Central memory CD8-positive, alpha-beta T cell (primary cell): ENCODE measurements at regions not wholly inside any gene's neighbourhood (a gene's known extent, or its start where the extent isn't known, plus 50 kb on each side); places are given as distances from the start of the nearest gene placed in this dataset.
"Not testable (repeated sequence)": the region's sequence is repeated elsewhere in the genome, so short reads cannot be mapped to it uniquely, and the experiment has no call there.

Experiments used
- ATAC-seq: fragments of 150-1000 bp; cut with Tn5 transposase; replicated peaks from 2 replicates; pipeline ENCODE4 v1.10.0; 2022; ENCODE audit warnings: mild to moderate bottlenecking, moderate FRiP score, moderate number of reproducible peaks; ENCODE audit not compliant: poor library complexity, severe bottlenecking; ENCODE audit errors: extremely low read depth
- DNase-seq, 2 donors: peaks; one replicate each; pipeline ENCODE4 v3.0.0; 2021; ENCODE audit warnings: low spot score in 2 of 2
- H3K27ac Mint-ChIP-seq: one replicate; pipeline ENCODE4 v1.8.0; 2022; ENCODE audit warnings: low read depth, mild to moderate bottlenecking, moderate library complexity, mixed read lengths
- H3K27me3 Mint-ChIP-seq: one replicate; pipeline ENCODE4 v1.8.0; 2022; ENCODE audit warnings: mixed read lengths
- H3K36me3 Mint-ChIP-seq: one replicate; pipeline ENCODE4 v1.8.0; 2022; ENCODE audit warnings: mild to moderate bottlenecking, moderate library complexity, mixed read lengths; ENCODE audit not compliant: insufficient read depth
- H3K4me1 Mint-ChIP-seq: one replicate; pipeline ENCODE4 v1.8.0; 2022; ENCODE audit warnings: mixed read lengths
- H3K4me3 Mint-ChIP-seq: one replicate; pipeline ENCODE4 v1.8.0; 2022; ENCODE audit warnings: mild to moderate bottlenecking, moderate library complexity, mixed read lengths
- H3K9me3 Mint-ChIP-seq: one replicate; pipeline ENCODE4 v1.8.0; 2022; ENCODE audit warnings: mixed read lengths

DNA sequence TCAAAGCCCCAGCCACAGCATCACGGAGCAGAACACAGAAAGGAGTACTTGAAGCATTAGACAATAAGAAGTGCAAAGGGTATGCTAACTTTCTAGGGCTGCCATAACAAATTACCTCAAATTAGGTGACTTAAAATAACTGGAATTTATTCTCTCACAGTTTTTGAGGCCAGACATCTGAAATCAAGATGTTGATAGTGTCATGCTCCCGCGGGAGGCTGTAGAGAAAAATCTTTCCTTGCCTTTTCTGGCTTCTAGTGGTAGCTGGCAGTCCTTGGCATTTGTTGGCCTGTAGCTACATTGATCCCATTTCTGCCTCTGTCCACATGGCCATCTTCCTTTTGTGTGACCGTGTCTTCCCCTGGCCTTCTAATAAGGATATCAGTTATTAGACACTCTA is 51.9 kb upstream of the SPDL1 start:
- Mint-ChIP-seq H3K36me3 (no peaks in the 10 kb centered on the region), H3K27ac (no peak overlapping the region), H3K4me1 (no peaks in the 10 kb centered on the region), H3K27me3 (peaks cover 80% of the 10 kb centered on the region), H3K4me3 (no peak overlapping the region), H3K9me3 (no peaks in the 10 kb centered on the region)
- no peak for ATAC-seq
- DNase-seq, result no peak

DNA sequence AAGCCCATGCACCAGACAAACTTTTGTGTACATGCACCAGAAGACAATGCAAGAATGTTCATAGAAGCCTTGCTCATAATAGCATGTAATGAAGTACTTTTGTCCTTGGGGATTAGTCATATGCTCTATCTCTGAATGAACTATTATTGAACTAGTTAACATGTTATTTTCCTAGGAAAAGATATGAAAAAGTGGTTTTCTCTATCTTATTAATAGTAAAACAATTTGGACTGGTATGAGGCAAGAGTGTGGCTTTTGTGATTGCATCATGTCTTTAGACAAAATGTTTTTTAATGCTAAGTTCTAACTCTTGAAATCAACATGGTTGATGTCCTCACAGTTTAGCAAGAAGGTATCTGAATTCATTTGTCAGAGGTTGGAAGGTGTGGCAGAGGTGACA is 55.7 kb upstream of the SPDL1 start:
- Mint-ChIP-seq H3K36me3 (no peaks in the 10 kb centered on the region), H3K4me1 (no peaks in the 10 kb centered on the region), H3K27me3 (peaks cover 87% of the 10 kb centered on the region), H3K9me3 (no peaks in the 10 kb centered on the region), H3K4me3 (no peak overlapping the region), H3K27ac (no peak overlapping the region)
- ATAC-seq (no peak), DNase-seq (no peak)

DNA sequence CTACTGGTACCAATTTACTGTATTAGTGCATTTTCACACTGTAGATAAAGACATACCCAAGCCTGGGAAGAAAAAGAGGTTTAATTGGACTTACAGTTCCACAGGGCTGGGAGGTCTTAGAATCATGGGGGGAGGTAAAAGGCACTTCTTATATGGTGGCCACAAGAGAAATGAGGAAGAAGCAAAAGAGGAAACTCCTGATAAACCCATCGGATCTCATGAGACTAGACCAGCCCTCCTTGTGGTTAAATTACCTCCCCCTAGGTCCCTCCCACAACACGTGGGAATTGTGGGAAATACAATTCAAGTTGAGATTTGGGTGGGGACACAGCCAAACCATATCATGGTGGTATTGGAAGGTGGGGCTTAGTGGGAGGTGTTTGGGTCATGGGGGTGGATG is 56.5 kb upstream of the SPDL1 start:
- Mint-ChIP-seq H3K27ac (no peak overlapping the region), H3K4me3 (no peak overlapping the region), H3K27me3 (peaks cover 95% of the 10 kb centered on the region), H3K36me3 (no peaks in the 10 kb centered on the region), H3K9me3 (no peaks in the 10 kb centered on the region), H3K4me1 (no peaks in the 10 kb centered on the region)
- ATAC-seq, result no peak
- no peak for DNase-seq

- DNase-seq (no peak), ATAC-seq (no peak)
- Mint-ChIP-seq H3K9me3 (no peaks in the 10 kb centered on the region), H3K27ac (no peak overlapping the region), H3K36me3 (no peaks in the 10 kb centered on the region), H3K4me3 (no peak overlapping the region), H3K4me1 (no peaks in the 10 kb centered on the region), H3K27me3 (peaks cover 88% of the 10 kb centered on the region)
These were observed 60.7 kb upstream of the SPDL1 start for GRCh38 chr5:169522851-169523250.

DNA sequence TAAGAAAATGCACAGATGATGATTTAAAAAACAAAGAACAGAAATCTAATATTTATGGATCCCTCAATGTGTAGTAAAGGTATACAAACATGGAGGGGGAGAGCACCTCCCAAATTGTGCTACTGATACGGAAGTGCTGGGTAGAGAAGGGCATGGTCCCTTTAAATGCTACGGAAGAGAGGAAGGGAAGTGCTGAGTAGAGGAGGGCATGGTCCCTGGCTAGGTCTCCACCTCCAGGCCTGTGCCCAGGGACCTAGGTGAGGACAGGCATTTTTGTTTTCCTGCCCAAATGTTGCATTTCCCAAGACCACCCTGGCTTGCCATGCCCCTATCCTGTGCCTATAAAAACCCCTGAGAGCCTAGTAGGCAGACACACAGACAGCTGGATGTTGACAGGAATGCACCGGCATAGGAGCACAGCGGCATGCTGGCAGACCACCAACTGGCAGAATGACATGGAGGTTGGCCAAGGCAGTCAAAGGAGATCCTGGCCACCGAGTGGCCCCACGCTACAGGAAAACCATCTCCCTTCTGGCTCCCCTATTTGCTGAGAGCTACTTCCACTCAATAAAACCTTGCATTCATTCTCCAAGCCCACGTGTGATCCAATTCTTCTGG is 62.1 kb upstream of the SPDL1 start:
- Mint-ChIP-seq H3K36me3 (no peaks in the 10 kb centered on the region), H3K27me3 (peaks cover 84% of the 10 kb centered on the region), H3K4me1 (no peaks in the 10 kb centered on the region), H3K9me3 (no peaks in the 10 kb centered on the region), H3K4me3 (no peak overlapping the region), H3K27ac (no peak overlapping the region)
- no peak for DNase-seq
- ATAC-seq, result no peak

- H3K4me1 Mint-ChIP-seq, result no peaks in the 10 kb centered on the region
- H3K9me3 Mint-ChIP-seq, result no peaks in the 10 kb centered on the region
- H3K4me3 Mint-ChIP-seq, result no peak overlapping the region
- no peak overlapping the region for H3K27ac Mint-ChIP-seq
- H3K27me3 Mint-ChIP-seq, result peaks cover 63% of the 10 kb centered on the region
- DNase-seq, result no peak
- no peak for ATAC-seq
- no peaks in the 10 kb centered on the region for H3K36me3 Mint-ChIP-seq
These were observed 64.2 kb upstream of the SPDL1 start for GRCh38 chr5:169519358-169519757.

GRCh38 chr5:169518779-169519178 is 64.8 kb upstream of the SPDL1 start:
- H3K27ac Mint-ChIP-seq, DNase-seq, H3K36me3 Mint-ChIP-seq, ATAC-seq, H3K4me3 Mint-ChIP-seq, H3K4me1 Mint-ChIP-seq, H3K9me3 Mint-ChIP-seq: not testable (repeated sequence)
- H3K27me3 Mint-ChIP-seq, result peaks cover 63% of the 10 kb centered on the region

DNA sequence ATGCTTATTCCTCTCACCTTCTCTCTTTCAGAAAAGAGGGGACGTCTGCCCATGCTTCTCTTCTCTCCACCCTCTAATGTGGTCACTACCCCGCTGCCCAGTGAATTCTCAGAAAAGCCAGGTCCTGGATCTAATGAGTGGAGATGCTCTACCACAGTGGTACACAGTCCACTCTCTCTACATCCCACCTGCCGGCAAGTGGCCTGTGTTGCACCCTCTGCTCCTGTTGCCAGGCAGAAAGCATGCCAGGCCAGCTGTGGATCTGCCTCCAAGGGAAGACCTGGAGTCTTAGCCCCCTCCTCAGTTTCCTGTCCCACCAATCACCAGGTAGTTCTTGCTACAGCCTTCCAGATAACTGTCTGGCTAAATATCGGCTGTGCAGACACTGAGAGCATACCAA is 71.2 kb upstream of the SPDL1 start:
- Mint-ChIP-seq H3K27ac (no peak overlapping the region), H3K27me3 (peaks cover 36% of the 10 kb centered on the region), H3K36me3 (no peaks in the 10 kb centered on the region), H3K9me3 (no peaks in the 10 kb centered on the region), H3K4me3 (no peak overlapping the region), H3K4me1 (no peaks in the 10 kb centered on the region)
- DNase-seq, result no peak
- no peak for ATAC-seq

GRCh38 chr5:169511708-169512107 is 71.9 kb upstream of the SPDL1 start:
- H3K27ac Mint-ChIP-seq, result no peak overlapping the region
- H3K9me3 Mint-ChIP-seq, result no peaks in the 10 kb centered on the region
- peaks cover 30% of the 10 kb centered on the region for H3K27me3 Mint-ChIP-seq
- no peak overlapping the region for H3K4me3 Mint-ChIP-seq
- no peaks in the 10 kb centered on the region for H3K36me3 Mint-ChIP-seq
- H3K4me1 Mint-ChIP-seq, result no peaks in the 10 kb centered on the region
- DNase-seq (no peak), ATAC-seq (no peak)

DNA sequence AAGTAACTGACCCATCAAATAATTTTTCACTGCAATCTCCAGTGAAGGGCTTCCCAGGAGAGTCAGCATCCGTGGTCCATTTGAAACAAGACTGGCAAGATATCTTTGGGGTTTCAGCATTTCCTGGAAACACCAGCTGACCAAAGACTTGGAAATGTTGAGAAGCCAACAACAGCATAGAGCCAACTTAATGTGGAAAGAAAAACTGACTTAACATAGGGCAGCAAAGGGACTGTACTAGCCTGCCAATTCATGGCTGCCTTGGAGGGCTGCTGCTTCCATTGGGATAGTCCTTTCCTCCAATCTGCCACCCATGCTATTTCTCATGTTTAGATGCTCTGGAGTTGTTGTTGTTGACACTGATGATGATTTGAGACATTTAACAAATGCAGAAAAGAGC is 76.5 kb upstream of the SPDL1 start:
- H3K36me3 Mint-ChIP-seq, result no peaks in the 10 kb centered on the region
- no peak overlapping the region for H3K27ac Mint-ChIP-seq
- ATAC-seq, result no peak
- H3K27me3 Mint-ChIP-seq, result peaks cover 29% of the 10 kb centered on the region
- H3K4me1 Mint-ChIP-seq, result no peaks in the 10 kb centered on the region
- no peak overlapping the region for H3K4me3 Mint-ChIP-seq
- H3K9me3 Mint-ChIP-seq, result no peaks in the 10 kb centered on the region
- no peak for DNase-seq

- no peak for ATAC-seq
- Mint-ChIP-seq H3K9me3 (no peaks in the 10 kb centered on the region), H3K27me3 (peaks cover 34% of the 10 kb centered on the region), H3K4me3 (no peak overlapping the region), H3K4me1 (no peaks in the 10 kb centered on the region), H3K36me3 (no peaks in the 10 kb centered on the region), H3K27ac (no peak overlapping the region)
- DNase-seq, result no peak
These were observed 79.7 kb upstream of the SPDL1 start for GRCh38 chr5:169503886-169504285.

DNA sequence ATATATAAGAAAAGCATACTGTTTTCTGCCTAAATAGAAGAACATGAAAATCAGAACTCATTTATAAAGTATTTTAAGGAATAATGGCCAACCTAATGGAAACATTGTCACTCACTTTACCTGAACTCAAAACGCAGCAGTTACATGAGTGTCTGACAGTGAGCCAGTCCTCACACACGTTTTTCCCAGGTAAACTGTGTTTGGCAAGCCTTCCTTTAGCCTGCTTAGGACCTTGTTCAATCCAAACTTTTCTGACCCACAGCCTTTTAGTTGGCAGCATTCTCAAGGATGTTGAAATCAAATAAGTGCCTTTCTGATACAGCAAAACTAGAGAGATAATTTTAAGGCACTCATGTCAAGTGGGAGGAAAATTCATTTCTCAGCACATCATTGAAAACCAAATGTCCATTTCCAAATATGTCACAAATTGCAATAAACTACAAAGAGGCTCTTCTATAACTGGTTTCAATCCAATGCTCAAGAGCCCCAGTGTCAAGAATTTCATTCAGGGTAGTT is 83.5 kb upstream of the SPDL1 start:
- ATAC-seq (no peak), DNase-seq (no peak)
- Mint-ChIP-seq H3K27ac (no peak overlapping the region), H3K4me1 (no peaks in the 10 kb centered on the region), H3K4me3 (no peak overlapping the region), H3K27me3 (peaks cover 59% of the 10 kb centered on the region), H3K36me3 (no peaks in the 10 kb centered on the region), H3K9me3 (no peaks in the 10 kb centered on the region)

- Mint-ChIP-seq H3K27me3 (peaks cover 35% of the 10 kb centered on the region), H3K9me3 (no peaks in the 10 kb centered on the region), H3K4me1 (no peaks in the 10 kb centered on the region), H3K4me3 (no peak overlapping the region), H3K27ac (no peak overlapping the region), H3K36me3 (no peaks in the 10 kb centered on the region)
- no peak for DNase-seq
- ATAC-seq, result no peak
These were observed 86.7 kb upstream of the SPDL1 start for GRCh38 chr5:169496878-169497277.
